Kidney (tissue), 13 donors: ENCODE measurements at regions not wholly inside any gene's neighbourhood (a gene's known extent, or its start where the extent isn't known, plus 50 kb on each side); places are given as distances from the start of the nearest gene placed in this dataset.

Experiments used
- DNase-seq, 5 donors: peaks; one replicate each; pipeline ENCODE4 v3.0.0-alpha.2; 2013 to 2020
- FAIRE-seq: peaks from 2 replicates; lab custom pipeline; 2012; peaks lifted over from hg19 to GRCh38; lab: Jason Lieb, UNC
- H3K27ac ChIP-seq, 2 donors: one replicate each; pipeline ENCODE4 v1.7.0; 2013; ENCODE audit warnings: low read depth in 2 of 2, low read length in 2 of 2, inconsistent platforms in 1 of 2
- H3K27me3 ChIP-seq: one replicate; pipeline ENCODE4 v1.7.1; 2013; ENCODE audit warnings: low read length, inconsistent platforms; ENCODE audit not compliant: control insufficient read depth, insufficient read depth
- H3K36me3 ChIP-seq, 3 donors: one replicate each; pipeline versions ENCODE4 v1.7.0 to v1.7.1; 2013; ENCODE audit warnings: low read length in 3 of 3, control low read depth in 1 of 3, inconsistent platforms in 1 of 3; ENCODE audit not compliant: insufficient read depth in 3 of 3, control insufficient read depth in 2 of 3
- H3K4me1 ChIP-seq, 3 donors: one replicate each; pipeline versions ENCODE4 v1.7.0 to v1.7.1; 2013; ENCODE audit warnings: low read length in 3 of 3, inconsistent platforms in 1 of 3, low read depth in 1 of 3; ENCODE audit not compliant: control insufficient read depth in 2 of 3, insufficient read depth in 2 of 3
- H3K4me3 ChIP-seq, 3 donors: one replicate each; pipeline versions ENCODE4 v1.7.0 to v1.8.1; 2013; ENCODE audit warnings: low read length in 3 of 3, control low read depth in 1 of 3, inconsistent platforms in 1 of 3
- H3K9ac ChIP-seq, 3 donors: one replicate each; pipeline versions ENCODE4 v1.7.0 to v1.7.1; 2013; ENCODE audit warnings: low read length in 3 of 3, control low read depth in 1 of 3, inconsistent platforms in 1 of 3
- H3K9me3 ChIP-seq, 3 donors: one replicate each; pipeline versions ENCODE4 v1.7.0 to v1.7.1; 2013; ENCODE audit warnings: low read length in 3 of 3, control low read depth in 1 of 3, inconsistent platforms in 1 of 3; ENCODE audit not compliant: control insufficient read depth in 2 of 3, insufficient read depth in 1 of 3
- intact Hi-C: fragments of 100-400 bp; cut with DNase I; formaldehyde crosslinking; loops from one replicate; pipeline ENCODE4 v1.11.1; 2022
- TF ChIP-seq, protein P1 (sequence below): IDR thresholded peaks from 3 replicates; pipeline ENCODE4 v1.5.1; 2012; ENCODE audit warnings: mild to moderate bottlenecking, moderate library complexity, borderline replicate concordance; ENCODE audit not compliant: insufficient read depth; ENCODE audit errors: extremely low read depth
- donor health status: control.
- donor health status: control.
- donor health status: control.
- donor health status: control.
- donor health status: control.
- donor health status: DM: yes; HTN: yes; CAD: no.
- donor health status: Normal renal cell carcinoma (clear cell type).

DNA sequence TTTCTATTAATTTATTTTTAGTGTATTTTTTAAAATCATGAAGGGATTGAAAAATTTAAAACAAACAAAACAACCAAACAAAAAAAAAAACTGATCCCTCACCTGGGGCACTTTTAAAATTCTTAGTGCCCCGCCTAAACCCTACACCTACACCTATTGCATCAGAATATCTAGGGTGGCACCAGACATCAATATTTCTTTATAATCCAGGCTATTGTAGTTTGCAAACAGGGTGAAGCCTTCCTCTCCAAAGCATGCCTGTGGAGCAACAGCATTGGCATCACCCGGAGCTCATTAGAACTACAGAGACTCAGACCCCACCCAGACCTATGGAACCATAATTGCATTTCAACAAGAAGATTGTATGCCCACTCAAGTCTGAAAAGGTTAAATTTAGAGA lies 54.9 kb upstream of the ACP3 start:
- Histone ChIP-seq H3K36me3 (no peaks in the 10 kb centered on the region), H3K4me3 (no peak overlapping the region), H3K4me1 (no peaks in the 10 kb centered on the region), H3K27me3 (no peaks in the 10 kb centered on the region), H3K9me3 (no peaks in the 10 kb centered on the region), H3K27ac (no peak overlapping the region), H3K9ac (no peak overlapping the region)
- no peak for FAIRE-seq
- TF ChIP-seq, protein P1, sequence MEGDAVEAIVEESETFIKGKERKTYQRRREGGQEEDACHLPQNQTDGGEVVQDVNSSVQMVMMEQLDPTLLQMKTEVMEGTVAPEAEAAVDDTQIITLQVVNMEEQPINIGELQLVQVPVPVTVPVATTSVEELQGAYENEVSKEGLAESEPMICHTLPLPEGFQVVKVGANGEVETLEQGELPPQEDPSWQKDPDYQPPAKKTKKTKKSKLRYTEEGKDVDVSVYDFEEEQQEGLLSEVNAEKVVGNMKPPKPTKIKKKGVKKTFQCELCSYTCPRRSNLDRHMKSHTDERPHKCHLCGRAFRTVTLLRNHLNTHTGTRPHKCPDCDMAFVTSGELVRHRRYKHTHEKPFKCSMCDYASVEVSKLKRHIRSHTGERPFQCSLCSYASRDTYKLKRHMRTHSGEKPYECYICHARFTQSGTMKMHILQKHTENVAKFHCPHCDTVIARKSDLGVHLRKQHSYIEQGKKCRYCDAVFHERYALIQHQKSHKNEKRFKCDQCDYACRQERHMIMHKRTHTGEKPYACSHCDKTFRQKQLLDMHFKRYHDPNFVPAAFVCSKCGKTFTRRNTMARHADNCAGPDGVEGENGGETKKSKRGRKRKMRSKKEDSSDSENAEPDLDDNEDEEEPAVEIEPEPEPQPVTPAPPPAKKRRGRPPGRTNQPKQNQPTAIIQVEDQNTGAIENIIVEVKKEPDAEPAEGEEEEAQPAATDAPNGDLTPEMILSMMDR: no peak
- intact Hi-C loops: no loop called here
- no peak for DNase-seq

DNA sequence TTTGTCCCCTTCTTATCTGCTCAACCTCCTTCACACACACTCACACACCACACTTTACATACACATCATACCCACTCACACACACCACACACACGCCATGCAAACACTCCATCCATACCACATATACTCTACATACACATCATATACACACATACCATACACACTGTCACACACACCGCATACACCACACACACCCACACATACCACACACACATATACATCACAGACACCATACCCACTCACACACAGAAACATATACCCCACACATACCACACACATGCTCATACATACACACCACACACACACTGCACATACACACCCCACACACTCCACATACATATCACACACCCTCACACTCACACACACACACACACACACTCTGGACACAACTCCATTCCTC lies 54.3 kb upstream of the ACP3 start:
- Histone ChIP-seq H3K9ac (no peak overlapping the region), H3K9me3 (no peaks in the 10 kb centered on the region), H3K4me3 (no peak overlapping the region), H3K36me3 (no peaks in the 10 kb centered on the region), H3K27me3 (no peaks in the 10 kb centered on the region), H3K4me1 (no peaks in the 10 kb centered on the region), H3K27ac (no peak overlapping the region)
- no peak for DNase-seq
- intact Hi-C loops: no loop called here
- TF ChIP-seq, protein P1: no peak
- FAIRE-seq: no peak

DNA sequence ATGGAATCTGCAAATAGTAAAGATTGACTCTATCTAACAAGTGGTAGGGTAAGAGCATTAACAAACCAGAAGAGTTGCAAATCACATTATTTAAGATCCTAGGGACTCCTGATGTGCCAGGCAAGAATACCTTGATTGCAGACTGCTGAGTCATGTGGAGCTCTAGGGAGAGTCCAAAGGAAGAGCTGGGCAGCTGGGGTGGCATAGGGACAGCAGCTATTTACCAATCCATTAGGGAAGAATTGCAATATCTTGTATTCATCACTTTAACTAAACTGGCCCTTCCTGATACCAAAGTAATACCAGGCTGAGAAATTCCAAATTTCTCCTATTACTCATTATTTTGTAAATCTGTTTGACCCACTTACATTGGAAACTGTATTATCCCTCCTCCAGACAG lies 52.2 kb upstream of the ACP3 start:
- Histone ChIP-seq H3K9ac (no peak overlapping the region), H3K27ac (no peak overlapping the region), H3K36me3 (no peaks in the 10 kb centered on the region), H3K9me3 (no peaks in the 10 kb centered on the region), H3K4me1 (no peaks in the 10 kb centered on the region), H3K27me3 (no peaks in the 10 kb centered on the region), H3K4me3 (no peak overlapping the region)
- TF ChIP-seq, protein P1: no peak
- FAIRE-seq (no peak), DNase-seq (no peak)
- intact Hi-C loops: no loop called here

DNA sequence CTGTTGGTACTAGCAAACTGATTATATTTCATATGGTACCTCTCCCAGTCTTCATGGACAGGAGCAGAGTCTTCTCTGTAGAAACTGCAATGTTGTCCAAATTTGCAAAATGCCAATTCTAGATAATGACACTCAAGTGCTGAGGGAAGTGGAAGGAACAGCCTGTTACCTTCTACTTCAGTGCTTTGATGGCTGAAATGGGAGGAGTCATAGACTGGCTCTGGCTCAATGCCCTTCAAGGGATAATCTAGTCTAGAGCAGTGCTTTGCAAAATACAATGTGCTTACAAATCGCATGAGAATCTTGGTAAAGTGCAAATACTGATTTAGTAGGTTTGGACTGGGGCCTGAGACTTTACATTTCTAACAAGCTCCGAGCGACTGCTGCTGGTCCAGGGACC lies 51.7 kb upstream of the ACP3 start:
- DNase-seq (no peak), FAIRE-seq (no peak)
- H3K9me3 ChIP-seq: no peaks in the 10 kb centered on the region
- TF ChIP-seq, protein P1: no peak
- intact Hi-C loops: no loop called here
- no peaks in the 10 kb centered on the region for H3K27me3 ChIP-seq
- H3K27ac ChIP-seq: no peak overlapping the region
- no peaks in the 10 kb centered on the region for H3K4me1 ChIP-seq
- no peak overlapping the region for H3K9ac ChIP-seq
- no peak overlapping the region for H3K4me3 ChIP-seq
- H3K36me3 ChIP-seq: no peaks in the 10 kb centered on the region
